ENCODE measurements at regions not wholly inside any gene's neighbourhood (a gene's known extent, or its start where the extent isn't known, plus 50 kb on each side); places are given as distances from the start of the nearest gene placed in this dataset.

- DNase-seq (no peak), ATAC-seq (ENCODE audit: low read depth) (no peak)
- intact Hi-C loops (cut with micrococcal nuclease) = no loop called here
- 91% methylated on average over 18 of the region's 18 CpGs for WGBS (ENCODE audit: insufficient coverage)
- peaks cover 18% of the 10 kb centered on the region for H3K27me3 Mint-ChIP-seq
- TF ChIP-seq EZH2 (IDR thresholded peaks at IDR 0.05; ENCODE audit: borderline replicate concordance, insufficient read depth, low read depth, low read length, poor library complexity, severe bottlenecking) (no peak), CTCF (IDR thresholded peaks at IDR 0.05) (no peak)
- POLR2A ChIA-PET = no interaction called here
- no peaks in the 10 kb centered on the region for H3K4me1 ChIP-seq (ENCODE audit: control insufficient read depth in 2 of 2, insufficient read depth in 2 of 2, low read length in 2 of 2)
- peaks cover 0 to 10% (median 0%) of the 10 kb centered on the region in 4 experiments for H3K27me3 ChIP-seq (replicated peaks in 1 of 4; ENCODE audit: control extremely low read depth in 1 of 4, control insufficient read depth in 3 of 4, insufficient read depth in 4 of 4, low read length in 3 of 4)
- H3K9me3 Mint-ChIP-seq (ENCODE audit: insufficient read depth) = no peaks in the 10 kb centered on the region
- H2AFZ ChIP-seq (ENCODE audit: insufficient read depth, low read depth, low read length, poor library complexity, severe bottlenecking) = no peak overlapping the region
- H3K4me3 Mint-ChIP-seq = no peak overlapping the region
- no peaks in the 10 kb centered on the region for H4K20me1 ChIP-seq (ENCODE audit: control insufficient read depth, insufficient read depth, low read length, poor library complexity, severe bottlenecking)
- no peak overlapping the region for H3K4me2 ChIP-seq (replicated peaks; ENCODE audit: low read depth, low read length, poor library complexity, severe bottlenecking)
- H3K27ac Mint-ChIP-seq = no peak overlapping the region
- H3K9ac ChIP-seq (ENCODE audit: low read length) = no peak overlapping the region
- no peak overlapping the region for H3K27ac ChIP-seq (ENCODE audit: low read length in 2 of 2)
- CTCF ChIA-PET = interaction anchor here (1.4 to 5.1 kb wide), 4 partner anchors 10 to 1243 kb away, joined by 3 to 34 read pairs (median 5); no protein-coding TSS in a partner anchor
- H3K4me3 ChIP-seq (ENCODE audit: control extremely low read depth in 1 of 5, extremely low read depth in 1 of 5, insufficient read depth in 1 of 5, low read depth in 2 of 5, low read length in 4 of 5) = no peak overlapping the region
- H3K9me3 ChIP-seq (ENCODE audit: control extremely low read depth in 1 of 3, control insufficient read depth in 2 of 3, insufficient read depth in 1 of 3, low read length in 2 of 3) = no peaks in the 10 kb centered on the region
- no peaks in the 10 kb centered on the region for H3K79me2 ChIP-seq (ENCODE audit: control insufficient read depth, insufficient read depth, low read length)
- no peaks in the 10 kb centered on the region for H3K4me1 Mint-ChIP-seq
- H3K36me3 ChIP-seq (replicated peaks in 1 of 2; ENCODE audit: control extremely low read depth in 1 of 2, control insufficient read depth in 1 of 2, extremely low read depth in 1 of 2, insufficient read depth in 2 of 2, low read length in 1 of 2) = no peaks in the 10 kb centered on the region
These were observed 66.1 kb upstream of the PPP1R26 start for GRCh38 chr9:135413461-135413860.

GRCh38 chr9:135414293-135414692 lies 65.3 kb upstream of the PPP1R26 start:
- Histone ChIP-seq H4K20me1 (ENCODE audit: control insufficient read depth, insufficient read depth, low read length, poor library complexity, severe bottlenecking) (no peaks in the 10 kb centered on the region), H2AFZ (ENCODE audit: insufficient read depth, low read depth, low read length, poor library complexity, severe bottlenecking) (no peak overlapping the region), H3K9me3 (ENCODE audit: control extremely low read depth in 1 of 3, control insufficient read depth in 2 of 3, insufficient read depth in 1 of 3, low read length in 2 of 3) (no peaks in the 10 kb centered on the region), H3K27me3 (replicated peaks in 1 of 4; ENCODE audit: control extremely low read depth in 1 of 4, control insufficient read depth in 3 of 4, insufficient read depth in 4 of 4, low read length in 3 of 4) (peaks cover 0 to 10% (median 0%) of the 10 kb centered on the region in 4 experiments), H3K27ac (ENCODE audit: low read length in 2 of 2) (no peak overlapping the region), H3K36me3 (replicated peaks in 1 of 2; ENCODE audit: control extremely low read depth in 1 of 2, control insufficient read depth in 1 of 2, extremely low read depth in 1 of 2, insufficient read depth in 2 of 2, low read length in 1 of 2) (no peaks in the 10 kb centered on the region), H3K4me2 (replicated peaks; ENCODE audit: low read depth, low read length, poor library complexity, severe bottlenecking) (no peak overlapping the region), H3K9ac (ENCODE audit: low read length) (no peak overlapping the region), H3K79me2 (ENCODE audit: control insufficient read depth, insufficient read depth, low read length) (no peaks in the 10 kb centered on the region), H3K4me3 (ENCODE audit: control extremely low read depth in 1 of 5, extremely low read depth in 1 of 5, insufficient read depth in 1 of 5, low read depth in 2 of 5, low read length in 4 of 5) (no peak overlapping the region), H3K4me1 (ENCODE audit: control insufficient read depth in 2 of 2, insufficient read depth in 2 of 2, low read length in 2 of 2) (no peaks in the 10 kb centered on the region)
- TF ChIP-seq EZH2 (IDR thresholded peaks at IDR 0.05; ENCODE audit: borderline replicate concordance, insufficient read depth, low read depth, low read length, poor library complexity, severe bottlenecking) = no peak
- no peak for TF ChIP-seq CTCF (IDR thresholded peaks at IDR 0.05)
- ATAC-seq (ENCODE audit: low read depth) = no peak
- Mint-ChIP-seq H3K9me3 (ENCODE audit: insufficient read depth) (no peaks in the 10 kb centered on the region), H3K4me1 (no peaks in the 10 kb centered on the region), H3K27ac (no peak overlapping the region), H3K27me3 (peaks cover 19% of the 10 kb centered on the region), H3K4me3 (no peak overlapping the region)
- ChIA-PET POLR2A (no interaction called here), CTCF (interaction anchor here (5.1 kb wide), 1 partner anchor 966 kb away, joined by 34 read pairs; no protein-coding TSS in a partner anchor)
- no peak for DNase-seq
- WGBS (ENCODE audit: insufficient coverage) = 79% methylated on average over 8 of the region's 13 CpGs
- intact Hi-C loops (cut with micrococcal nuclease) = no loop called here
